ENCODE measurements at regions not wholly inside any gene's neighbourhood (a gene's known extent, or its start where the extent isn't known, plus 50 kb on each side); places are given as distances from the start of the nearest gene placed in this dataset.

DNA sequence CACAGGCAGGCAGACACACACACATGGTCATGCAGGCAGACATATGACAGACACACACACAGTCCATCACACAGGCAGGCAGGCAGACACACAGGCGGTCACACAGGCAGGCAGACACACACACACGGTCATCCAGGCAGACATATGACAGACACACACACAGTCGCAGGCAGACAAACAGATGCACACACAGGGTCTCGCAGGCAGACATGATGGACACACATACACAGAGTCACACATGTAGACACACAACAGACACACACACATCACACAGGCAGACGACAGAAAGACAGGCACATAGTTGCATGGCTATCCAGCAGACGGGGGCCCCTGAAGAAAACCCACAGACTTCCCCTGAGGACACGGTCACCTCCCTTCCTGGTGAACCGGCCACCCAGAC is 135.4 kb downstream of the NCOR2 start:
- TF ChIP-seq, protein P1, sequence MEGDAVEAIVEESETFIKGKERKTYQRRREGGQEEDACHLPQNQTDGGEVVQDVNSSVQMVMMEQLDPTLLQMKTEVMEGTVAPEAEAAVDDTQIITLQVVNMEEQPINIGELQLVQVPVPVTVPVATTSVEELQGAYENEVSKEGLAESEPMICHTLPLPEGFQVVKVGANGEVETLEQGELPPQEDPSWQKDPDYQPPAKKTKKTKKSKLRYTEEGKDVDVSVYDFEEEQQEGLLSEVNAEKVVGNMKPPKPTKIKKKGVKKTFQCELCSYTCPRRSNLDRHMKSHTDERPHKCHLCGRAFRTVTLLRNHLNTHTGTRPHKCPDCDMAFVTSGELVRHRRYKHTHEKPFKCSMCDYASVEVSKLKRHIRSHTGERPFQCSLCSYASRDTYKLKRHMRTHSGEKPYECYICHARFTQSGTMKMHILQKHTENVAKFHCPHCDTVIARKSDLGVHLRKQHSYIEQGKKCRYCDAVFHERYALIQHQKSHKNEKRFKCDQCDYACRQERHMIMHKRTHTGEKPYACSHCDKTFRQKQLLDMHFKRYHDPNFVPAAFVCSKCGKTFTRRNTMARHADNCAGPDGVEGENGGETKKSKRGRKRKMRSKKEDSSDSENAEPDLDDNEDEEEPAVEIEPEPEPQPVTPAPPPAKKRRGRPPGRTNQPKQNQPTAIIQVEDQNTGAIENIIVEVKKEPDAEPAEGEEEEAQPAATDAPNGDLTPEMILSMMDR (IDR thresholded peaks at IDR 0.05), result no peak
- TF ChIP-seq POLR2A (IDR thresholded peaks at IDR 0.05), result no peak
